ENCODE measurements at regions not wholly inside any gene's neighbourhood (a gene's known extent, or its start where the extent isn't known, plus 50 kb on each side); places are given as distances from the start of the nearest gene placed in this dataset.
A peak's percentile ranks its signal among the peaks of the same experiment; 100 is the strongest.

- Histone ChIP-seq H2BK120ac (replicated peaks; ENCODE audit: low read depth, low read length) (no peak overlapping the region), H3K14ac (ENCODE audit: insufficient read length) (no peak overlapping the region), H2BK5ac (ENCODE audit: low read depth, low read length) (no peak overlapping the region), H3K18ac (ENCODE audit: extremely low read depth, low read length) (no peak overlapping the region), H4K91ac (replicated peaks; ENCODE audit: insufficient read length, low read length) (no peak overlapping the region), H3K27ac (ENCODE audit: low read depth, low read length) (no peak overlapping the region), H3K79me2 (ENCODE audit: control insufficient read depth in 1 of 2, insufficient read depth in 2 of 2, low read length in 2 of 2) (no peaks in the 10 kb centered on the region), H4K5ac (ENCODE audit: insufficient read length, low read depth, low read length) (no peak overlapping the region), H3K4me2 (ENCODE audit: insufficient read depth in 1 of 2, low read depth in 2 of 2, low read length in 2 of 2) (no peak overlapping the region), H3K4ac (replicated peaks; ENCODE audit: insufficient read length, low read depth, low read length) (no peak overlapping the region), H3K4me3 (ENCODE audit: extremely low read depth in 1 of 4, insufficient read depth in 2 of 4, low read depth in 3 of 4, low read length in 4 of 4) (no peak overlapping the region), H3K23me2 (ENCODE audit: low read depth, low read length) (no peaks in the 10 kb centered on the region), H3K4me1 (replicated peaks in 1 of 4; ENCODE audit: control insufficient read depth in 3 of 4, insufficient read depth in 4 of 4, low read length in 3 of 4) (no peaks in the 10 kb centered on the region; a peak in 1 of 7 replicates), H3K9me3 (ENCODE audit: insufficient read depth in 2 of 2, low read depth in 1 of 2, low read length in 1 of 2) (no peaks in the 10 kb centered on the region), H4K8ac (ENCODE audit: extremely low read depth, insufficient read depth, low read length) (no peak overlapping the region), H3K9ac (replicated peaks in 1 of 4; ENCODE audit: extremely low read depth in 1 of 4, low read depth in 3 of 4, low read length in 3 of 4) (no peak overlapping the region), H3K56ac (replicated peaks; ENCODE audit: insufficient read length, low read depth, low read length) (no peak overlapping the region), H3K79me1 (ENCODE audit: low read depth, low read length) (no peaks in the 10 kb centered on the region), H2BK20ac (ENCODE audit: low read length) (no peak overlapping the region), H4K20me1 (replicated peaks in 1 of 2; ENCODE audit: control insufficient read depth in 1 of 2, insufficient read depth in 2 of 2, low read length in 2 of 2) (no peaks in the 10 kb centered on the region), H2AFZ (ENCODE audit: low read length) (no peak overlapping the region), H2AK5ac (ENCODE audit: low read depth, low read length) (no peak overlapping the region), H3K27me3 (replicated peaks in 1 of 4; ENCODE audit: control insufficient read depth in 3 of 4, extremely low read depth in 1 of 4, insufficient read depth in 3 of 4, low read length in 3 of 4) (peaks cover 0 to 3% (median under 1%) of the 10 kb centered on the region in 4 experiments; a peak in 1 of 7 replicates), H2BK12ac (ENCODE audit: low read depth, low read length) (no peak overlapping the region), H3K36me3 (ENCODE audit: control insufficient read depth in 2 of 4, insufficient read depth in 4 of 4, low read length in 3 of 4) (no peaks in the 10 kb centered on the region), H3K23ac (ENCODE audit: insufficient read length) (no peak overlapping the region), H2BK15ac (ENCODE audit: low read length) (no peak overlapping the region; the same call in 1 of the 2 replicates)
- CTCF ChIA-PET (ENCODE audit: partially characterized antibody), result interaction anchor here (0.7 to 1.6 kb wide), 4 partner anchors 22 to 194 kb away, joined by 3 to 4 read pairs (median 3); no protein-coding TSS in a partner anchor
- no peak for TF ChIP-seq SP2 (IDR thresholded peaks at IDR 0.05; ENCODE audit: low read length)
- TF ChIP-seq ASH2L (IDR thresholded peaks at IDR 0.05; ENCODE audit: low read length), result no peak
- no peak for TF ChIP-seq KDM1A (IDR thresholded peaks at IDR 0.05; ENCODE audit: borderline replicate concordance, low read length)
- no peak for TF ChIP-seq E2F6 (IDR thresholded peaks at IDR 0.05)
- TF ChIP-seq SP1 (IDR thresholded peaks at IDR 0.05; ENCODE audit: low read depth, low read length), result no peak
- POLR2A ChIA-PET (ENCODE audit: partially characterized antibody), result interaction anchor here (1.3 kb wide), 1 partner anchor 82 kb away, joined by 3 read pairs; no protein-coding TSS in a partner anchor
- WGBS, 2 experiments (ENCODE audit: extremely low coverage in 1 of 2, insufficient coverage in 1 of 2, insufficient read length in 1 of 2, insufficient replicate concordance in 2 of 2, low coverage in 1 of 2, low lambda C conversion rate in 2 of 2, missing lambda C conversion rate in 1 of 2), result 84% methylated on average over 6 of the region's 6 CpGs; no CpG with 5 or more reads in 1 of the 2 experiments
- DNase-seq (ENCODE audit: low read depth in 1 of 2, low spot score in 2 of 2) (peak in 1 of 2 experiments; percentile 17), FAIRE-seq (no peak)
Observed at GRCh38 chr5:171676286-171676944, 109.2 kb upstream of the SMIM23 start.

All from H1 (cell line).